ENCODE measurements at regions not wholly inside any gene's neighbourhood (a gene's known extent, or its start where the extent isn't known, plus 50 kb on each side); places are given as distances from the start of the nearest gene placed in this dataset.
"Not testable (repeated sequence)": the region's sequence is repeated elsewhere in the genome, so short reads cannot be mapped to it uniquely, and the experiment has no call there.

GRCh38 chr6:121880831-121881230 lies 445.4 kb downstream of the GJA1 start:
- no peak for DNase-seq (ENCODE audit: low spot score)

- no peak for DNase-seq (ENCODE audit: low spot score)
Observed at GRCh38 chr6:121881974-121882667, 446.7 kb downstream of the GJA1 start.

GRCh38 chr6:121884091-121884490 lies 448.6 kb downstream of the GJA1 start:
- DNase-seq (ENCODE audit: low spot score) = no peak

- DNase-seq (ENCODE audit: low spot score) = no peak
Observed at GRCh38 chr6:121884620-121885019, 449.2 kb downstream of the GJA1 start.

- no peak for DNase-seq (ENCODE audit: low spot score)
Observed at GRCh38 chr6:121885399-121886152, 450.1 kb downstream of the GJA1 start.

- DNase-seq (ENCODE audit: low spot score) = no peak
Observed at GRCh38 chr6:121886223-121886830, 450.9 kb downstream of the GJA1 start.

GRCh38 chr6:121887724-121888123 lies 452.3 kb downstream of the GJA1 start:
- DNase-seq (ENCODE audit: low spot score) = no peak

- no peak for DNase-seq (ENCODE audit: low spot score)
Observed at GRCh38 chr6:121890307-121890910, 455.0 kb downstream of the GJA1 start.

GRCh38 chr6:121895731-121896130 lies 460.3 kb downstream of the GJA1 start:
- not testable (repeated sequence) for DNase-seq (ENCODE audit: low spot score)

GRCh38 chr6:121896363-121896762 lies 460.9 kb downstream of the GJA1 start:
- no peak for DNase-seq (ENCODE audit: low spot score)

GRCh38 chr6:121896771-121897170 lies 461.3 kb downstream of the GJA1 start:
- no peak for DNase-seq (ENCODE audit: low spot score)

- no peak for DNase-seq (ENCODE audit: low spot score)
Observed at GRCh38 chr6:121897337-121897760, 461.9 kb downstream of the GJA1 start.

GRCh38 chr6:121901432-121901831 lies 466.0 kb downstream of the GJA1 start:
- no peak for DNase-seq (ENCODE audit: low spot score)

GRCh38 chr6:121904559-121904958 lies 469.1 kb downstream of the GJA1 start:
- DNase-seq (ENCODE audit: low spot score) = no peak

- no peak for DNase-seq (ENCODE audit: low spot score)
Observed at GRCh38 chr6:121912905-121913304, 477.5 kb downstream of the GJA1 start.

GRCh38 chr6:121917263-121917829 lies 481.9 kb downstream of the GJA1 start:
- no peak for DNase-seq (ENCODE audit: low spot score)

- no peak for DNase-seq (ENCODE audit: low spot score)
Observed at GRCh38 chr6:121917834-121918559, 481.5 kb upstream of the HSF2 start.

- DNase-seq (ENCODE audit: low spot score) = no peak
Observed at GRCh38 chr6:121920616-121921015, 478.8 kb upstream of the HSF2 start.

GRCh38 chr6:121925024-121925423 lies 474.4 kb upstream of the HSF2 start:
- no peak for DNase-seq (ENCODE audit: low spot score)

GRCh38 chr6:121925534-121926255 lies 473.8 kb upstream of the HSF2 start:
- DNase-seq (ENCODE audit: low spot score) = no peak

GRCh38 chr6:121929301-121929700 lies 470.2 kb upstream of the HSF2 start:
- no peak for DNase-seq (ENCODE audit: low spot score)
